BJ (cell line): ENCODE measurements at regions not wholly inside any gene's neighbourhood (a gene's known extent, or its start where the extent isn't known, plus 50 kb on each side); places are given as distances from the start of the nearest gene placed in this dataset.

Experiments
- CTCF ChIA-PET: fragments of 350-600 bp; formaldehyde crosslinking; extraction: SDS; loops from one replicate; lab custom pipeline; 2021; ENCODE audit warnings: antibody characterized with exemption, inconsistent platforms; lab: Yijun Ruan, JAX
- POLR2A ChIA-PET: fragments of 300-600 bp; sonication (Branson Sonifier 250); formaldehyde crosslinking; extraction: SDS; loops from one replicate; lab custom pipeline; 2021; ENCODE audit warnings: antibody characterized with exemption; lab: Charles Lee
- DNase-seq: peaks from one replicate; pipeline ENCODE4 v3.0.0-alpha.2; 2011; ENCODE audit warnings: low read depth
- H3K27me3 ChIP-seq: 2 replicates; pipeline ENCODE4 v1.6.0; 2011; ENCODE audit warnings: low read length; ENCODE audit not compliant: control insufficient read depth, insufficient read depth
- H3K36me3 ChIP-seq: 2 replicates; pipeline ENCODE4 v1.5.1; 2011; ENCODE audit warnings: low read length; ENCODE audit not compliant: control insufficient read depth, insufficient read depth
- H3K4me3 ChIP-seq: 2 replicates; pipeline ENCODE4 v1.5.1; 2011; ENCODE audit warnings: low read depth, mild to moderate bottlenecking, control low read depth, low read length
- TF ChIP-seq, protein P1 (sequence below): IDR thresholded peaks from 2 replicates; pipeline ENCODE4 v1.5.1; 2011; ENCODE audit warnings: low read depth, mild to moderate bottlenecking, control low read depth, inconsistent platforms, low read length, moderate library complexity; ENCODE audit not compliant: insufficient read depth

DNA sequence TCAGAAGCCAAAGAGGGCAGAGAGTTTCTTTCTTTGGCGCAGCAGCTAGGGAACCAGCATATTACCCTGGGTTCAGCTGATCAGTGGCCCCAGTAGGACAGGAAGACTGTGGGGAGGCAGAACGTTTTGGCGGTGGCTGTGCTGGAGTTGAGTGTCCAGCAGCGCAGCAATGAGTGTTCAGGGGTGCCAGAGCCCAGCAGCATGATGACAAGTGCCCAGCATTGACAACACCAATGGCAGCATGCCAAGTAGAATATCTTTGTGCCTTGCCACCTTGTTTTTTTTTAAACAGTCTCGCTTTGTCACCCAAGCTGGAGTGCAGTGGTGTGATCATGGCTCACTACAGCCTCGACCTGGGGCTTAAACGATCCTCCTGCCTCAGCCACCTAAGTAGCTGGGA is 106.7 kb upstream of the CDC42BPA start:
- CTCF ChIA-PET: interaction anchor here (1.0 to 1.2 kb wide), 2 partner anchors 9 to 75 kb away, joined by 3 to 4 read pairs; no protein-coding TSS in a partner anchor
- H3K27me3 ChIP-seq: no peaks in the 10 kb centered on the region
- DNase-seq: no peak
- no peaks in the 10 kb centered on the region for H3K36me3 ChIP-seq
- POLR2A ChIA-PET: no interaction called here
- TF ChIP-seq, protein P1, sequence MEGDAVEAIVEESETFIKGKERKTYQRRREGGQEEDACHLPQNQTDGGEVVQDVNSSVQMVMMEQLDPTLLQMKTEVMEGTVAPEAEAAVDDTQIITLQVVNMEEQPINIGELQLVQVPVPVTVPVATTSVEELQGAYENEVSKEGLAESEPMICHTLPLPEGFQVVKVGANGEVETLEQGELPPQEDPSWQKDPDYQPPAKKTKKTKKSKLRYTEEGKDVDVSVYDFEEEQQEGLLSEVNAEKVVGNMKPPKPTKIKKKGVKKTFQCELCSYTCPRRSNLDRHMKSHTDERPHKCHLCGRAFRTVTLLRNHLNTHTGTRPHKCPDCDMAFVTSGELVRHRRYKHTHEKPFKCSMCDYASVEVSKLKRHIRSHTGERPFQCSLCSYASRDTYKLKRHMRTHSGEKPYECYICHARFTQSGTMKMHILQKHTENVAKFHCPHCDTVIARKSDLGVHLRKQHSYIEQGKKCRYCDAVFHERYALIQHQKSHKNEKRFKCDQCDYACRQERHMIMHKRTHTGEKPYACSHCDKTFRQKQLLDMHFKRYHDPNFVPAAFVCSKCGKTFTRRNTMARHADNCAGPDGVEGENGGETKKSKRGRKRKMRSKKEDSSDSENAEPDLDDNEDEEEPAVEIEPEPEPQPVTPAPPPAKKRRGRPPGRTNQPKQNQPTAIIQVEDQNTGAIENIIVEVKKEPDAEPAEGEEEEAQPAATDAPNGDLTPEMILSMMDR: no peak
- no peak overlapping the region for H3K4me3 ChIP-seq

DNA sequence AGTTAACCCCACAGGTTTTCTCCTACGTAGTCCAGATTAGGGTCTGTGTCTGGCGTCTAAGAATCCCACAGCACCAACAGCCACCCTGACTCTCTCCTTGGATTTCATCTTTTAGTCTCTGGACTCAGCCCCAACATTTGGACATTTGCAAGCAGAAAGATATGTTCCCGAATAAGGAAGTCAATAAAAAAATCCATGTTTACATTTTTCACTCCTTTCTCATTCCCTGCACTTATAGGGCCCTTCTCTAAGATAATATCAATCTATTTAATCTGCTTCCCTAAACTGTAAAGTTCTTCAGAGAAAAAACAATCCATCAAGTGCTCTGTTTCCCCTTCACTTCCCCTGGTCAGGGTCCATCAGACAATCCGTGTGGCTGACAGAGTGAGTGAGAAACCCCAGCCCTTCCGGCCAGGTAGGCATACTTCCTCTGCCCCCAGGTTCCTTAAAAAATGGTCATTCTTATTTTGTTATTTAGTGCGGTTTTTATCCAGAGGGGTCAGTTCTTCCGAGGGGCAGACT is 105.9 kb upstream of the CDC42BPA start:
- CTCF ChIA-PET: no interaction called here
- POLR2A ChIA-PET: no interaction called here
- H3K4me3 ChIP-seq: no peak overlapping the region
- no peaks in the 10 kb centered on the region for H3K27me3 ChIP-seq
- TF ChIP-seq, protein P1: no peak
- no peaks in the 10 kb centered on the region for H3K36me3 ChIP-seq
- no peak for DNase-seq

DNA sequence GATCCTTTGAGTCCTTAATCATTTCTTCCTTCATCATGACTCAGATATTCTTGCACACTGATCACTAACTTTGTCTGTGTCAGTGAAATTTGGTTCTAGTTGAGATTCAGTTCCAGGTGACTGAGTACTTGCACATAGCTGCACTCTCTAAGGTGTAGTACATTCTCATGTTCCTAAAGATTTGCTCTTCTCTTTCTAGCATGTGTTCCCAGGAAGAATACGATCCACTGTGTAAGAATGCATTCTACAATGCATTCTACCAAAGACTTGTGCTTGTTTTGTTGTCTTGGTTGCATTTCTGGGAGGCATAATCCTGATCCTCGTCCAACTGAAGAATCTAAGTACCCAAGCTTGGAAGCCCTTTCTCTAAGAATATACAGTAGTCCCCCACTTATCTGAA is 104.3 kb upstream of the CDC42BPA start:
- Histone ChIP-seq H3K4me3 (no peak overlapping the region), H3K27me3 (no peaks in the 10 kb centered on the region), H3K36me3 (no peaks in the 10 kb centered on the region)
- no peak for DNase-seq
- TF ChIP-seq, protein P1: no peak
- CTCF ChIA-PET: no interaction called here
- POLR2A ChIA-PET: interaction anchor here (0.6 kb wide), 1 partner anchor 117 kb away, joined by 7 read pairs; no protein-coding TSS in a partner anchor

DNA sequence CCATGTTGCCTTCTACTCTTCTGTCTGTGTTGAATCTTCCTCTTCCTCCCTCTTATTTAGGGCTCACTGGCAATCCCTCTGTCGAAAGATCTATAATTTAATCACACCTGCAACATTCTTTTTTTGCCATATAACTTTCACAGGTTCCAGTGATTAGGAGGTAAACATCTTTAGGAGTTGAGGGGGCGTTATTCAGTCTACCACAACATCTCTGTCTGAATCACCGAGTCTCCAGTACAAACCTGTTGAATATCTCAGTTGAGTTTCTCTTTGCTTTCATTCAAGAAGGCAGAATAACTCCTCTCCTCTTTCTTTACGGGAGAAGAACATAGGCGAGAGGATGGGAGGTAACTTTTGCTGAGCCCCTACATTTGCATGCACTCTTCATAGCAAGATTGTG is 101.9 kb upstream of the CDC42BPA start:
- Histone ChIP-seq H3K36me3 (no peaks in the 10 kb centered on the region), H3K4me3 (no peak overlapping the region), H3K27me3 (no peaks in the 10 kb centered on the region)
- TF ChIP-seq, protein P1: no peak
- ChIA-PET CTCF (interaction anchor here (0.6 kb wide), 1 partner anchor 264 kb away, joined by 3 read pairs; no protein-coding TSS in a partner anchor), POLR2A (no interaction called here)
- no peak for DNase-seq

DNA sequence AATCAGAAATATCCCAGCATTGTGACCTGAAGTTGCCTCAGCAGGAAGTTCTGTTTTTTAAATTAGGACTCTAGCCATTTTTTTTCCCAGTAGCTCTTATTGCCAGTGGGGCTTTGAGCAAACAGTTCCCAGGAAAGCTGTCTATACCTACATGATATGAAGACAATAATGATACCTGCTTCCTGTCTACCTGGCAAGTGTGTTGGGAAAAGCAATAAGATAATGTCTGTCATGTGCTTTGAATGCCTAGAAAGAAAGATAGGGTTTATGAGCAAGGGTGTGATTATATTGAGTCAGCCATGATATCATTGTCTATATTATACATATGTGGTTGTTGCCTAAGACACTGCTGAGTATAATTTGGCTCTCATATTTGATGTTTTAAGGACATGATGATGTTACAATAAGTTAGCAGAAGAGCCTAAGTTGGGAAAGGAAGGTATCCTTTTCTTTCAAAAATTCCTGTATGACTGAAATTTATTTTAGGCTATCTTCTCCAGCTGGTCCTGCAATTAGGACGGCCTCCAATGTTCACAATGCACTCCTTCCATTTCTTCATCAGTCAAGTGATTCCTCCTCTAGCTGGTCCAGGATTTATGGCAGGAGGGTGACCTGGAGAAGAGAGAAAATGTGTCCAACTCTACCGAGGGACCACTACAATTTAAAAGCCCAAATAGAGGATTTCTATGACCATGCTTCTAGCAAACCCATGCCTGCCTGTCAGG is 99.6 kb upstream of the CDC42BPA start:
- ChIA-PET CTCF (interaction anchor here (0.8 to 1.0 kb wide), 2 partner anchors 12 to 99 kb away, joined by 3 to 5 read pairs; partner anchors contain the start of gene CDC42BPA), POLR2A (no interaction called here)
- TF ChIP-seq, protein P1: no peak
- H3K4me3 ChIP-seq: no peak overlapping the region
- no peaks in the 10 kb centered on the region for H3K36me3 ChIP-seq
- DNase-seq: no peak
- H3K27me3 ChIP-seq: no peaks in the 10 kb centered on the region
